Pulmonary artery endothelial cell (primary cell): ENCODE measurements at regions not wholly inside any gene's neighbourhood (a gene's known extent, or its start where the extent isn't known, plus 50 kb on each side); places are given as distances from the start of the nearest gene placed in this dataset.
"Not testable (repeated sequence)": the region's sequence is repeated elsewhere in the genome, so short reads cannot be mapped to it uniquely, and the experiment has no call there.

Experiments
- DNase-seq: peaks from one replicate; pipeline ENCODE4 v3.0.0-alpha.2; 2011; ENCODE audit warnings: low read depth, low spot score

- DNase-seq: no peak
Observed at GRCh38 chr7:21305455-21306235, 122.2 kb upstream of the SP4 start.

GRCh38 chr7:21314954-21315353 lies 112.9 kb upstream of the SP4 start:
- DNase-seq: no peak

GRCh38 chr7:21317966-21318915 lies 109.6 kb upstream of the SP4 start:
- DNase-seq: peak; percentile 11

GRCh38 chr7:21318916-21319270 lies 109.0 kb upstream of the SP4 start:
- no peak for DNase-seq

GRCh38 chr7:21326241-21326640 lies 101.6 kb upstream of the SP4 start:
- DNase-seq: no peak

- DNase-seq: no peak
Observed at GRCh38 chr7:21326921-21327320, 101.0 kb upstream of the SP4 start.

GRCh38 chr7:21327422-21328409 lies 100.2 kb upstream of the SP4 start:
- DNase-seq: no peak

- no peak for DNase-seq
Observed at GRCh38 chr7:21330462-21331178, 97.3 kb upstream of the SP4 start.

GRCh38 chr7:21334906-21335305 lies 93.0 kb upstream of the SP4 start:
- DNase-seq: no peak

GRCh38 chr7:21336743-21337142 lies 91.1 kb upstream of the SP4 start:
- DNase-seq: no peak

GRCh38 chr7:21338728-21339164 lies 89.1 kb upstream of the SP4 start:
- no peak for DNase-seq

GRCh38 chr7:21344900-21345299 lies 83.0 kb upstream of the SP4 start:
- DNase-seq: not testable (repeated sequence)

- no peak for DNase-seq
Observed at GRCh38 chr7:21345361-21345760, 82.5 kb upstream of the SP4 start.

GRCh38 chr7:21346297-21346696 lies 81.6 kb upstream of the SP4 start:
- no peak for DNase-seq

GRCh38 chr7:21352540-21353387 lies 75.1 kb upstream of the SP4 start:
- DNase-seq: no peak

- no peak for DNase-seq
Observed at GRCh38 chr7:21353388-21353780, 74.5 kb upstream of the SP4 start.

- DNase-seq: no peak
Observed at GRCh38 chr7:21354284-21354683, 73.6 kb upstream of the SP4 start.

GRCh38 chr7:21355406-21355874 lies 72.4 kb upstream of the SP4 start:
- no peak for DNase-seq

- no peak for DNase-seq
Observed at GRCh38 chr7:21356616-21357015, 71.3 kb upstream of the SP4 start.
